Esophagus squamous epithelium (tissue), 5 donors: ENCODE measurements at regions not wholly inside any gene's neighbourhood (a gene's known extent, or its start where the extent isn't known, plus 50 kb on each side); places are given as distances from the start of the nearest gene placed in this dataset.

Experiments
- DNase-seq: peaks from one replicate; lab custom pipeline; 2025; lab: John Stamatoyannopoulos, UW
- H3K27ac ChIP-seq, 4 donors: fragments of 200-600 bp; sonication (generic); one replicate each; pipeline ENCODE4 v1.5.1; 2016 to 2019; ENCODE audit warnings: mild to moderate bottlenecking in 1 of 4
- H3K27me3 ChIP-seq, 4 donors: fragments of 200-600 bp; sonication (generic); 1 replicate in 3 of 4; 2 replicates in 1 of 4; pipeline versions ENCODE4 v1.5.1 to v1.6.0; 2017 to 2021; ENCODE audit warnings: antibody characterized with exemption in 1 of 4
- H3K36me3 ChIP-seq, 3 donors: fragments of 200-600 bp; sonication (generic); one replicate each; pipeline ENCODE4 v1.5.1; 2016 to 2019
- H3K4me1 ChIP-seq, 3 donors: fragments of 200-600 bp; sonication (generic); one replicate each; pipeline ENCODE4 v1.5.1; 2017 to 2019
- H3K4me3 ChIP-seq, 4 donors: fragments of 200-600 bp; sonication (generic); 1 replicate in 3 of 4; 2 replicates in 1 of 4; pipeline ENCODE4 v1.5.1; 2016 to 2019; ENCODE audit warnings: mild to moderate bottlenecking in 2 of 4, moderate library complexity in 1 of 4
- H3K9me3 ChIP-seq, 3 donors: fragments of 200-600 bp; sonication (generic); one replicate each; pipeline ENCODE4 v1.5.1; 2016 to 2019
- POLR2A ChIP-seq, 4 donors: fragments of 450-650 bp; IDR thresholded peaks; one replicate each; pipeline ENCODE4 v1.6.1; 2017; ENCODE audit warnings: antibody characterized with exemption in 4 of 4, mild to moderate bottlenecking in 4 of 4, moderate library complexity in 3 of 4
- WGBS, 2 donors: methylation state at CpG; one replicate each; pipeline ENCODE4 v1.1.5; 2018; 5-methylcytosine and 5-hydroxymethylcytosine counted together
- intact Hi-C: fragments of 100-400 bp; cut with DNase I; formaldehyde crosslinking; loops from one replicate; pipeline ENCODE4 v1.15.0; 2022
- TF ChIP-seq, protein P1 (sequence below), 6 experiments: fragments of 450-650 bp in 4 of 6; fragments of 200-600 bp in 2 of 6; sonication (generic) in 2 of 6; IDR thresholded peaks; one replicate each; pipeline ENCODE4 v1.5.1; 2016 to 2019; ENCODE audit warnings: antibody characterized with exemption in 6 of 6, mild to moderate bottlenecking in 4 of 6, moderate library complexity in 4 of 6
- donor health status: DM: yes; HTN: yes; CAD: no.

DNA sequence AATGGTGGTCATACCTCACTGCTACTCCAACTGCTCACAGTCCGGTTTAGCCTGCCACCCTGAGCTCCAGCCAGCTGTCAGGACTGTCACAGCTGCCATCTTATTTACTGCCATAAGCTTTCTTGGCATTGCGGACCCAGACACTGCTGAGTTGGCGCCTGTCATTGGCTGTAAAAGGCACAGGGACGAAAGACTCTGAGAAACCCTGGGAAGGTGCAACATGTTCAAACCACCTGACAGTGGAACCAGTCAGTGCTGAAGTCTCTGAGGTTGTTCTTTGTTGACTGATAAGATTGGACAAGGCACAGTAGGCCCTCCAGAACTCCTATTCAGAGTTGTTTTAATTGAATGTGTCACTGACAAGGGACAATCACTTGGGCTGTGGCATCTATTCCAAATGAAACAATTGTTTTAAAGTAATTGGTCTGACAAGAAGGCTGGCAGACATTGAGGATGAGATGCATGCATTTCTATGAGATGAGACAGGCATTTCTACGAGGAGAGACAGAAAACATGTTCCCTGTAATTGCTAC lies 927.8 kb downstream of the STPG2 start:
- DNase-seq: no peak
- Histone ChIP-seq H3K27ac (no peak overlapping the region), H3K4me1 (no peaks in the 10 kb centered on the region), H3K36me3 (no peaks in the 10 kb centered on the region), H3K9me3 (no peaks in the 10 kb centered on the region), H3K4me3 (no peak overlapping the region), H3K27me3 (no peaks in the 10 kb centered on the region)
- TF ChIP-seq, protein P1, sequence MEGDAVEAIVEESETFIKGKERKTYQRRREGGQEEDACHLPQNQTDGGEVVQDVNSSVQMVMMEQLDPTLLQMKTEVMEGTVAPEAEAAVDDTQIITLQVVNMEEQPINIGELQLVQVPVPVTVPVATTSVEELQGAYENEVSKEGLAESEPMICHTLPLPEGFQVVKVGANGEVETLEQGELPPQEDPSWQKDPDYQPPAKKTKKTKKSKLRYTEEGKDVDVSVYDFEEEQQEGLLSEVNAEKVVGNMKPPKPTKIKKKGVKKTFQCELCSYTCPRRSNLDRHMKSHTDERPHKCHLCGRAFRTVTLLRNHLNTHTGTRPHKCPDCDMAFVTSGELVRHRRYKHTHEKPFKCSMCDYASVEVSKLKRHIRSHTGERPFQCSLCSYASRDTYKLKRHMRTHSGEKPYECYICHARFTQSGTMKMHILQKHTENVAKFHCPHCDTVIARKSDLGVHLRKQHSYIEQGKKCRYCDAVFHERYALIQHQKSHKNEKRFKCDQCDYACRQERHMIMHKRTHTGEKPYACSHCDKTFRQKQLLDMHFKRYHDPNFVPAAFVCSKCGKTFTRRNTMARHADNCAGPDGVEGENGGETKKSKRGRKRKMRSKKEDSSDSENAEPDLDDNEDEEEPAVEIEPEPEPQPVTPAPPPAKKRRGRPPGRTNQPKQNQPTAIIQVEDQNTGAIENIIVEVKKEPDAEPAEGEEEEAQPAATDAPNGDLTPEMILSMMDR (IDR thresholded peaks at IDR 0.05): no peak
- TF ChIP-seq POLR2A (IDR thresholded peaks at IDR 0.05): no peak
- 45 to 50% methylated on average over 3 to 5 of the region's 5 CpGs for WGBS, 2 donors
- intact Hi-C loops: no loop called here

DNA sequence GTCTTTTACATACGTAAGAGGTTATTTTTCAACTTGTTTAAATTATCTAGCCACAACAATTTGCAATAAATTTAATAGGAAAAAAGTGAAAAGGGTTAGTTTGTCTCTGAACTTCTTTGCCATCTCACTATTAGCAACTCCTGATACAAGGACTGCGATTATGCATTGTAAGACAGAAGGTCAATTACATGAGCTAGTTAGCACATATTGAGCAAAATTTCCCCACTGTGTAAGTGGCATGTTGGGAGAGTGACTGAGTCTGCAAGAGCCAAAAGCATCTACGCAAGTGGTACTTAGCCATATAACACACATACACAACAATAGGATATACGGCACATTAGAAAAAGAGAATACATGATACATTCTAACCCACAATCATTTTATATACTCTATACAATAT lies 927.2 kb downstream of the STPG2 start:
- H3K9me3 ChIP-seq: no peaks in the 10 kb centered on the region
- no peaks in the 10 kb centered on the region for H3K36me3 ChIP-seq
- H3K4me1 ChIP-seq: no peaks in the 10 kb centered on the region
- H3K4me3 ChIP-seq: no peak overlapping the region
- DNase-seq: no peak
- intact Hi-C loops: no loop called here
- no peak for TF ChIP-seq POLR2A (IDR thresholded peaks at IDR 0.05)
- TF ChIP-seq, protein P1 (IDR thresholded peaks at IDR 0.05): no peak
- no peak overlapping the region for H3K27ac ChIP-seq
- no peaks in the 10 kb centered on the region for H3K27me3 ChIP-seq
- 73% methylated on average over 4 of the region's 4 CpGs for WGBS, 2 donors

DNA sequence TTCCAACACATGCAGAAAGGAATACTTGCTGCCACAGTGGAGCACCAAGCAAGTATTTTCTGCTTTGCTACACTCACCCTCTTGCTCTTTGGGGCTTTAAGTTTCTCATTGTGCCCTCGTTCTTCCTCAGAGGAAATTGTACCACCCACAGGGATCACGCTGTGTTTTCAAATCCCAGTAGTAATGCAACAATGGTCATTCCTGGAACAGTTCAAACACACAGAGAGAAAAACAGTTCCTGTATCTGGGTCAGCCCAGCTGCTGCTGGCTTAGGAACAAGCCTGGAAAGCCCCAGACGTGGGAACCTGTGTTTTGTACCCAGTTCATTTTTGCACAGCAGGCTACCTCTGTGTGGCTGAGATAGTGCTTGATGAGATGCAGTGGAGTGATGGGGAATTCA lies 907.8 kb downstream of the STPG2 start:
- no peak for DNase-seq
- TF ChIP-seq POLR2A (IDR thresholded peaks at IDR 0.05): no peak
- no peak overlapping the region for H3K27ac ChIP-seq
- no peak overlapping the region for H3K4me3 ChIP-seq
- H3K9me3 ChIP-seq: peaks cover 0 to 3% (median 0%) of the 10 kb centered on the region in 3 donors
- intact Hi-C loops: no loop called here
- WGBS, 2 donors: 23 to 46% methylated on average over 3 of the region's 3 CpGs
- H3K27me3 ChIP-seq: no peaks in the 10 kb centered on the region
- no peaks in the 10 kb centered on the region for H3K4me1 ChIP-seq
- H3K36me3 ChIP-seq: no peaks in the 10 kb centered on the region

DNA sequence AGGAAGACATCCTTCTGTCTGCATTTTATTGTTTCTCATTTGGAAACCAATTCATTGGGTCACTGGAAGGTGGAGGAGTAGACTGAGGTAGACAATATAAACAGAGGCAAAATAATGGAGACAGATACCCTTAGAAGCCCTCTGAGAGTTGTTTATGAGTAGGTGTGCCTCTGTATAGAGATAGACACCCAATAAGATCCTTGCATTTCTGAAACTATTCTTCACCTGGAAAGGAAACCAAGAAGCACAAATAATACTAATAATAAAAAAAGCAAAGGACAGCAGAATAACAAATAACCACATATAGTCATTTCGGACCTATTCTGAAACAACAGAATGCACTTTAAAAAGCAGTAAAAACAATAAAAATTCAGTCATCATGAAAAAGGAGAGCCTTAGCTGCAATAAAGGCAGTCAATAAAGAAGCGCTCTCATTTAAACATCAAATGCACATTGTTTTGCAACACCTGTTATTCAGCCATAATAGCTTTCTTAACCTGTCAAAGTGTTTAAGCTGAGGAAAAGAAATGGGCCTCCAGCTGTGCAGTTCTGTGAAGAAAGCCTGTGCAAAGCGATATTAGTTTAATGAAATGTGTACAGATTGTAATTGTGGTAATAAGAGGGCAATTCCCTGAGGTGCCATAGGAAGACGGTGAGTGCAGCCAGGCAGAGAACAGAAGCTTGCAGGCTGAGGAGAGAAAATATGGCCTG lies 904.2 kb downstream of the STPG2 start:
- H3K36me3 ChIP-seq: no peaks in the 10 kb centered on the region
- intact Hi-C loops: no loop called here
- 30 to 37% methylated on average over 4 of the region's 4 CpGs for WGBS, 2 donors
- H3K9me3 ChIP-seq: peaks cover 0 to 7% (median 0%) of the 10 kb centered on the region in 3 donors
- no peaks in the 10 kb centered on the region for H3K4me1 ChIP-seq
- H3K27me3 ChIP-seq: no peaks in the 10 kb centered on the region
- no peak for DNase-seq
- TF ChIP-seq, protein P1 (IDR thresholded peaks at IDR 0.05): no peak
- TF ChIP-seq POLR2A (IDR thresholded peaks at IDR 0.05): no peak
- H3K27ac ChIP-seq: no peak overlapping the region
- no peak overlapping the region for H3K4me3 ChIP-seq

DNA sequence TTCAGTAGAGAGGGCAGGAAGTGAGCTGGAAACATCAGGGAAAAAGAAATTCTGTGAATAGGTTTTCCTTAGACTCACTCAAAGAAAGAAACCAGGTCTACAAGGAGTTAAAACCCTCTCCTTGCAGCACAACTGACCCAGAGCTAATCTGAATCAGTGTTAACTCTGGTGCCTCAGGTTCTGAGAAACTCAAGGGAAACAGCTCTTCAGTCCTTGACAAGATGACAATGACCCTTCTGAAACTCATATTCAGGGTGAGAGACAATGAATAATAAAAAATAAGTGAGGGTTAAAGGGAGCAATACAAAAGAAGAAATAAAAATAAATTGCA lies 903.6 kb downstream of the STPG2 start:
- Histone ChIP-seq H3K4me1 (no peaks in the 10 kb centered on the region), H3K27me3 (no peaks in the 10 kb centered on the region), H3K27ac (no peak overlapping the region), H3K9me3 (peaks cover 0 to 7% (median 0%) of the 10 kb centered on the region in 3 donors), H3K36me3 (no peaks in the 10 kb centered on the region), H3K4me3 (no peak overlapping the region)
- no peak for DNase-seq
- no peak for TF ChIP-seq POLR2A (IDR thresholded peaks at IDR 0.05)
- TF ChIP-seq, protein P1 (IDR thresholded peaks at IDR 0.05): no peak
- intact Hi-C loops: no loop called here
